ENCODE measurements at regions not wholly inside any gene's neighbourhood (a gene's known extent, or its start where the extent isn't known, plus 50 kb on each side); places are given as distances from the start of the nearest gene placed in this dataset.

- TF ChIP-seq POLR2AphosphoS5 (IDR thresholded peaks at IDR 0.05) (no peak), CTCF (IDR thresholded peaks at IDR 0.05) (no peak)
These were observed 64.4 kb downstream of the TSN start for GRCh38 chr2:121819846-121820245.
